A673 (cell line): ENCODE measurements at regions not wholly inside any gene's neighbourhood (a gene's known extent, or its start where the extent isn't known, plus 50 kb on each side); places are given as distances from the start of the nearest gene placed in this dataset.

Experiments used
- BruUV-seq: library from RNA; stranded (reverse); fragments of 400-500 nt; replicated peaks from 2 replicates; lab custom pipeline; 2021; lab: Mats Ljungman, UMichigan
- CTCF ChIA-PET: fragments of 300-600 bp; sonication (Branson Sonifier 250); formaldehyde crosslinking; loops from one replicate; lab custom pipeline; 2022; ENCODE audit warnings: antibody characterized with exemption; lab: Charles Lee
- POLR2A ChIA-PET: fragments of 300-600 bp; sonication (Branson Sonifier 250); formaldehyde crosslinking; loops from one replicate; lab custom pipeline; 2022; ENCODE audit warnings: antibody characterized with exemption; ENCODE audit not compliant: low non-redundant PET; lab: Charles Lee
- DNase-seq: peaks from one replicate; pipeline ENCODE4 v3.0.0-alpha.2; 2015; ENCODE audit warnings: low spot score
- H3K27ac ChIP-seq: fragments of 200-600 bp; sonication (generic); 2 replicates; pipeline ENCODE4 v1.5.1; 2016; ENCODE audit warnings: mixed run types, low read depth, mild to moderate bottlenecking, mixed read lengths, antibody characterized with exemption, low read length; ENCODE audit not compliant: poor library complexity, severe bottlenecking
- H3K27me3 ChIP-seq: fragments of 200-600 bp; sonication (generic); replicated peaks from 2 replicates; pipeline ENCODE4 v1.6.1; 2017; ENCODE audit warnings: mixed run types, low read depth, mild to moderate bottlenecking, mixed read lengths, antibody characterized with exemption, low read length; ENCODE audit not compliant: insufficient read depth, poor library complexity
- H3K36me3 ChIP-seq: fragments of 200-600 bp; sonication (generic); 2 replicates; pipeline ENCODE4 v1.6.1; 2016; ENCODE audit warnings: mixed run types, mild to moderate bottlenecking, mixed read lengths, antibody characterized with exemption, low read length; ENCODE audit not compliant: insufficient read depth, poor library complexity, severe bottlenecking
- H3K4me1 ChIP-seq: fragments of 200-600 bp; sonication (generic); 2 replicates; pipeline ENCODE4 v1.6.1; 2017; ENCODE audit warnings: mixed run types, mild to moderate bottlenecking, mixed read lengths, antibody characterized with exemption, low read length; ENCODE audit not compliant: insufficient read depth, poor library complexity, severe bottlenecking
- H3K4me3 ChIP-seq: fragments of 200-600 bp; sonication (generic); 2 replicates; pipeline ENCODE4 v1.5.1; 2016; ENCODE audit warnings: low read depth, mixed run types, mild to moderate bottlenecking, mixed read lengths, low read length; ENCODE audit not compliant: poor library complexity, severe bottlenecking
- H3K9me3 ChIP-seq: fragments of 200-600 bp; sonication (generic); 2 replicates; pipeline ENCODE4 v1.6.1; 2016; ENCODE audit warnings: mixed run types, low read depth, mild to moderate bottlenecking, mixed read lengths, antibody characterized with exemption, low read length; ENCODE audit not compliant: poor library complexity, severe bottlenecking
- CTCF ChIP-seq: fragments of 300-800, 200-600 bp; sonication (generic); conservative IDR thresholded peaks from 2 replicates; pipeline ENCODE4 v1.5.1; 2017; ENCODE audit warnings: low read depth, mild to moderate bottlenecking, antibody characterized with exemption, low read length, moderate library complexity, mixed read lengths
- EZH2 ChIP-seq: fragments of 200-600 bp; sonication (generic); IDR thresholded peaks from 2 replicates; pipeline ENCODE4 v1.6.1; 2017; ENCODE audit warnings: borderline replicate concordance, low read depth, mild to moderate bottlenecking, mixed read lengths, antibody characterized with exemption, low read length; ENCODE audit not compliant: poor library complexity, severe bottlenecking
- intact Hi-C: fragments of 100-400 bp; cut with micrococcal nuclease; formaldehyde crosslinking; loops from one replicate; pipeline ENCODE4 v1.10.0; 2022; ENCODE audit not compliant: unreplicated experiment

- H3K4me3 ChIP-seq = no peak overlapping the region
- BruUV-seq = no TSS peak
- ChIA-PET CTCF (no interaction called here), POLR2A (no interaction called here)
- H3K9me3 ChIP-seq = no peaks in the 10 kb centered on the region
- H3K4me1 ChIP-seq = no peaks in the 10 kb centered on the region
- TF ChIP-seq EZH2 (no peak), CTCF (no peak)
- H3K36me3 ChIP-seq = no peaks in the 10 kb centered on the region
- H3K27me3 ChIP-seq = no peaks in the 10 kb centered on the region
- no peak for DNase-seq
- no peak overlapping the region for H3K27ac ChIP-seq
- intact Hi-C loops = no loop called here
These were observed 82.2 kb upstream of the AKIP1 start for GRCh38 chr11:8828580-8829361.

- no TSS peak for BruUV-seq
- H3K27ac ChIP-seq = no peak overlapping the region
- ChIA-PET CTCF (no interaction called here), POLR2A (no interaction called here)
- H3K4me3 ChIP-seq = no peak overlapping the region
- no peaks in the 10 kb centered on the region for H3K27me3 ChIP-seq
- H3K9me3 ChIP-seq = no peaks in the 10 kb centered on the region
- no peak for DNase-seq
- no peaks in the 10 kb centered on the region for H3K36me3 ChIP-seq
- intact Hi-C loops = no loop called here
- H3K4me1 ChIP-seq = no peaks in the 10 kb centered on the region
- TF ChIP-seq CTCF (no peak), EZH2 (no peak)
These were observed 81.4 kb upstream of the AKIP1 start for GRCh38 chr11:8829556-8829955.

GRCh38 chr11:8830641-8831040 lies 80.3 kb upstream of the AKIP1 start:
- no peak overlapping the region for H3K27ac ChIP-seq
- no TSS peak for BruUV-seq
- no peaks in the 10 kb centered on the region for H3K4me1 ChIP-seq
- ChIA-PET POLR2A (no interaction called here), CTCF (no interaction called here)
- H3K9me3 ChIP-seq = no peaks in the 10 kb centered on the region
- no peaks in the 10 kb centered on the region for H3K27me3 ChIP-seq
- TF ChIP-seq EZH2 = no peak
- TF ChIP-seq CTCF = no peak
- intact Hi-C loops = no loop called here
- DNase-seq = no peak
- no peaks in the 10 kb centered on the region for H3K36me3 ChIP-seq
- H3K4me3 ChIP-seq = no peak overlapping the region
